ENCODE measurements at regions not wholly inside any gene's neighbourhood (a gene's known extent, or its start where the extent isn't known, plus 50 kb on each side); places are given as distances from the start of the nearest gene placed in this dataset.

GRCh38 chr2:41580806-41581205 is 467.0 kb upstream of the PKDCC start:
- H3K4me1 ChIP-seq = no peaks in the 10 kb centered on the region
- no peaks in the 10 kb centered on the region for H3K36me3 ChIP-seq
- peaks cover 0 to 33% (median 22%) of the 10 kb centered on the region in 8 donors for H3K9me3 ChIP-seq
- intact Hi-C loops (cut with DNase I; ENCODE audit: low total_unique reads) = no loop called here
- no peak for TF ChIP-seq POLR2A (IDR thresholded peaks at IDR 0.05)
- H3K4me3 ChIP-seq = no peak overlapping the region
- no peak overlapping the region for H3K27ac ChIP-seq
- WGBS, 5 donors = 77 to 89% (median 80%) methylated on average over 4 of the region's 4 CpGs
- no peaks in the 10 kb centered on the region for H3K27me3 ChIP-seq (replicated peaks in 1 of 7)
- DNase-seq = no peak

GRCh38 chr2:41595240-41595639 is 452.6 kb upstream of the PKDCC start:
- H3K36me3 ChIP-seq = no peaks in the 10 kb centered on the region
- whole genome bisulfite sequencing, 5 donors = 0 to 84% (median 46%) methylated on average over 1 of the region's 1 CpG
- no peaks in the 10 kb centered on the region for H3K9me3 ChIP-seq
- H3K27ac ChIP-seq = no peak overlapping the region
- DNase-seq = no peak
- TF ChIP-seq, protein P1, sequence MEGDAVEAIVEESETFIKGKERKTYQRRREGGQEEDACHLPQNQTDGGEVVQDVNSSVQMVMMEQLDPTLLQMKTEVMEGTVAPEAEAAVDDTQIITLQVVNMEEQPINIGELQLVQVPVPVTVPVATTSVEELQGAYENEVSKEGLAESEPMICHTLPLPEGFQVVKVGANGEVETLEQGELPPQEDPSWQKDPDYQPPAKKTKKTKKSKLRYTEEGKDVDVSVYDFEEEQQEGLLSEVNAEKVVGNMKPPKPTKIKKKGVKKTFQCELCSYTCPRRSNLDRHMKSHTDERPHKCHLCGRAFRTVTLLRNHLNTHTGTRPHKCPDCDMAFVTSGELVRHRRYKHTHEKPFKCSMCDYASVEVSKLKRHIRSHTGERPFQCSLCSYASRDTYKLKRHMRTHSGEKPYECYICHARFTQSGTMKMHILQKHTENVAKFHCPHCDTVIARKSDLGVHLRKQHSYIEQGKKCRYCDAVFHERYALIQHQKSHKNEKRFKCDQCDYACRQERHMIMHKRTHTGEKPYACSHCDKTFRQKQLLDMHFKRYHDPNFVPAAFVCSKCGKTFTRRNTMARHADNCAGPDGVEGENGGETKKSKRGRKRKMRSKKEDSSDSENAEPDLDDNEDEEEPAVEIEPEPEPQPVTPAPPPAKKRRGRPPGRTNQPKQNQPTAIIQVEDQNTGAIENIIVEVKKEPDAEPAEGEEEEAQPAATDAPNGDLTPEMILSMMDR (IDR thresholded peaks at IDR 0.05 in 8 of 11, conservative IDR thresholded peaks at IDR 0.05 in 3 of 11) = no peak
- TF ChIP-seq POLR2A (IDR thresholded peaks at IDR 0.05) (no peak), POLR2AphosphoS5 (IDR thresholded peaks at IDR 0.05) (no peak)
- H3K4me3 ChIP-seq = no peak overlapping the region
- intact Hi-C loops (cut with DNase I; ENCODE audit: low total_unique reads) = no loop called here
- H3K4me1 ChIP-seq = no peaks in the 10 kb centered on the region
- H3K27me3 ChIP-seq (replicated peaks in 1 of 7) = no peaks in the 10 kb centered on the region

DNA sequence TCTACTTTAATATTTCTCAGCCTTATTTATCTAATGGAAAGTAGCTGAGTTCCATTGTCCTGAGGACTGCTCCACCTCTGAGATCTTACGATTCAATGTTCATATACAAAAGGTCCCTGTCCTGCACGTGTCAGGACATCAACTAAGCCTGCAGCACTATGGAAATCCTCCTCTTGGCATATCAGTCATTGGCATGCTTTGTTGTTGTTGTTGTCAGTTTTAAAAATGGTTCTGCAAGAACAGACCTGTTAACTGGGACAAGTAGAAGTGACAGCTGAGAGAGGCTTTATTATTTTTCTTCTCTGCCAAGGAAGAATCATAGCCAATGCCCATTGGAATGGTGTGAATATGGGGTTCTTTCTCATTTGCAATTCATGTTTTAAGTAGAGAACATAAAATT is 450.1 kb upstream of the PKDCC start:
- intact Hi-C loops (cut with DNase I; ENCODE audit: low total_unique reads) = no loop called here
- Histone ChIP-seq H3K4me1 (no peaks in the 10 kb centered on the region), H3K9me3 (no peaks in the 10 kb centered on the region), H3K27me3 (replicated peaks in 1 of 7) (no peaks in the 10 kb centered on the region), H3K27ac (peak overlapping the region in 3 of 8 donors; percentile 16 to 47 (median 34)), H3K36me3 (no peaks in the 10 kb centered on the region), H3K4me3 (no peak overlapping the region)
- WGBS, 5 donors = 70 to 88% (median 75%) methylated on average over 2 of the region's 2 CpGs
- no peak for TF ChIP-seq POLR2AphosphoS5 (IDR thresholded peaks at IDR 0.05)
- no peak for TF ChIP-seq POLR2A (IDR thresholded peaks at IDR 0.05)
- TF ChIP-seq, protein P1 (IDR thresholded peaks at IDR 0.05 in 8 of 11, conservative IDR thresholded peaks at IDR 0.05 in 3 of 11) = no peak
- no peak for DNase-seq

GRCh38 chr2:41598161-41598894 is 449.5 kb upstream of the PKDCC start:
- intact Hi-C loops (cut with DNase I; ENCODE audit: low total_unique reads) = no loop called here
- TF ChIP-seq POLR2AphosphoS5 (IDR thresholded peaks at IDR 0.05) = no peak
- no peak for TF ChIP-seq POLR2A (IDR thresholded peaks at IDR 0.05)
- TF ChIP-seq, protein P1 (IDR thresholded peaks at IDR 0.05 in 8 of 11, conservative IDR thresholded peaks at IDR 0.05 in 3 of 11) = no peak
- no peaks in the 10 kb centered on the region for H3K36me3 ChIP-seq
- peak overlapping the region in 3 of 8 donors; percentile 16 to 47 (median 34) for H3K27ac ChIP-seq
- H3K4me3 ChIP-seq = no peak overlapping the region
- no peaks in the 10 kb centered on the region for H3K27me3 ChIP-seq (replicated peaks in 1 of 7)
- no peaks in the 10 kb centered on the region for H3K4me1 ChIP-seq
- H3K9me3 ChIP-seq = no peaks in the 10 kb centered on the region
- 62 to 82% (median 69%) methylated on average over 5 of the region's 5 CpGs for WGBS, 5 donors
- no peak for DNase-seq
